Duodenal mucosa (tissue), 2 donors: ENCODE measurements at regions not wholly inside any gene's neighbourhood (a gene's known extent, or its start where the extent isn't known, plus 50 kb on each side); places are given as distances from the start of the nearest gene placed in this dataset.

Experiments used
- H3K27ac ChIP-seq: one replicate; pipeline ENCODE4 v1.7.0; 2013; ENCODE audit warnings: low read depth, low read length
- H3K27me3 ChIP-seq, 2 donors: one replicate each; pipeline ENCODE4 v1.7.0; 2013; ENCODE audit warnings: low read length in 2 of 2, control low read depth in 1 of 2; ENCODE audit not compliant: insufficient read depth in 2 of 2, control insufficient read depth in 1 of 2
- H3K36me3 ChIP-seq, 2 donors: one replicate each; pipeline ENCODE4 v1.7.0; 2013; ENCODE audit warnings: low read length in 2 of 2, control low read depth in 1 of 2; ENCODE audit not compliant: insufficient read depth in 2 of 2, control insufficient read depth in 1 of 2
- H3K4me1 ChIP-seq, 2 donors: one replicate each; pipeline ENCODE4 v1.7.0; 2013; ENCODE audit warnings: low read length in 2 of 2, control low read depth in 1 of 2; ENCODE audit not compliant: insufficient read depth in 2 of 2, control insufficient read depth in 1 of 2
- H3K4me3 ChIP-seq, 2 donors: one replicate each; pipeline ENCODE4 v1.7.0; 2013; ENCODE audit warnings: low read length in 2 of 2, low read depth in 1 of 2
- H3K9ac ChIP-seq, 2 donors: one replicate each; pipeline ENCODE4 v1.7.0; 2013; ENCODE audit warnings: low read length in 2 of 2, low read depth in 1 of 2
- H3K9me3 ChIP-seq, 2 donors: one replicate each; pipeline ENCODE4 v1.7.0; 2013; ENCODE audit warnings: low read length in 2 of 2, control low read depth in 1 of 2; ENCODE audit not compliant: control insufficient read depth in 1 of 2

- H3K27me3 ChIP-seq: no peaks in the 10 kb centered on the region
- no peaks in the 10 kb centered on the region for H3K36me3 ChIP-seq
- no peak overlapping the region for H3K27ac ChIP-seq
- H3K4me3 ChIP-seq: no peak overlapping the region
- H3K4me1 ChIP-seq: peaks cover 12% of the 10 kb centered on the region in 2 donors
- H3K9ac ChIP-seq: no peak overlapping the region
- H3K9me3 ChIP-seq: no peaks in the 10 kb centered on the region
Observed at GRCh38 chr2:60377825-60378224, 175.6 kb downstream of the BCL11A start.

GRCh38 chr2:60376252-60376651 lies 177.2 kb downstream of the BCL11A start:
- Histone ChIP-seq H3K4me1 (peaks cover 12% of the 10 kb centered on the region in 2 donors), H3K9me3 (no peaks in the 10 kb centered on the region), H3K27ac (no peak overlapping the region), H3K9ac (no peak overlapping the region), H3K36me3 (no peaks in the 10 kb centered on the region), H3K4me3 (no peak overlapping the region), H3K27me3 (no peaks in the 10 kb centered on the region)

- no peak overlapping the region for H3K4me3 ChIP-seq
- no peaks in the 10 kb centered on the region for H3K36me3 ChIP-seq
- no peaks in the 10 kb centered on the region for H3K27me3 ChIP-seq
- no peaks in the 10 kb centered on the region for H3K4me1 ChIP-seq
- H3K9me3 ChIP-seq: no peaks in the 10 kb centered on the region
- no peak overlapping the region for H3K27ac ChIP-seq
- H3K9ac ChIP-seq: no peak overlapping the region
Observed at GRCh38 chr2:60371681-60372080, 181.8 kb downstream of the BCL11A start.

GRCh38 chr2:60371219-60371618 lies 182.2 kb downstream of the BCL11A start:
- no peak overlapping the region for H3K9ac ChIP-seq
- H3K27ac ChIP-seq: no peak overlapping the region
- H3K36me3 ChIP-seq: no peaks in the 10 kb centered on the region
- H3K27me3 ChIP-seq: no peaks in the 10 kb centered on the region
- H3K4me1 ChIP-seq: no peaks in the 10 kb centered on the region
- no peak overlapping the region for H3K4me3 ChIP-seq
- H3K9me3 ChIP-seq: no peaks in the 10 kb centered on the region

GRCh38 chr2:60370814-60371213 lies 182.6 kb downstream of the BCL11A start:
- no peaks in the 10 kb centered on the region for H3K9me3 ChIP-seq

GRCh38 chr2:60368456-60368855 lies 185.0 kb downstream of the BCL11A start:
- H3K27me3 ChIP-seq: no peaks in the 10 kb centered on the region
- no peak overlapping the region for H3K4me3 ChIP-seq
- H3K4me1 ChIP-seq: no peaks in the 10 kb centered on the region
- no peaks in the 10 kb centered on the region for H3K9me3 ChIP-seq
- no peak overlapping the region for H3K27ac ChIP-seq
- no peaks in the 10 kb centered on the region for H3K36me3 ChIP-seq
- H3K9ac ChIP-seq: no peak overlapping the region

More at GRCh38 chr2:60370814-60371213, 182.6 kb downstream of the BCL11A start:
- H3K4me3 ChIP-seq: no peak overlapping the region
- H3K36me3 ChIP-seq: no peaks in the 10 kb centered on the region
- no peaks in the 10 kb centered on the region for H3K4me1 ChIP-seq
- H3K9ac ChIP-seq: no peak overlapping the region
- H3K27me3 ChIP-seq: no peaks in the 10 kb centered on the region
- no peak overlapping the region for H3K27ac ChIP-seq

- Histone ChIP-seq H3K36me3 (no peaks in the 10 kb centered on the region), H3K27ac (no peak overlapping the region), H3K9ac (no peak overlapping the region), H3K4me1 (no peaks in the 10 kb centered on the region), H3K4me3 (no peak overlapping the region), H3K27me3 (no peaks in the 10 kb centered on the region), H3K9me3 (no peaks in the 10 kb centered on the region)
Observed at GRCh38 chr2:60366135-60366712, 187.2 kb downstream of the BCL11A start.

- no peaks in the 10 kb centered on the region for H3K9me3 ChIP-seq
- H3K4me1 ChIP-seq: no peaks in the 10 kb centered on the region
- no peak overlapping the region for H3K9ac ChIP-seq
- no peaks in the 10 kb centered on the region for H3K27me3 ChIP-seq
- no peak overlapping the region for H3K27ac ChIP-seq
- no peak overlapping the region for H3K4me3 ChIP-seq
- no peaks in the 10 kb centered on the region for H3K36me3 ChIP-seq
Observed at GRCh38 chr2:60365556-60365955, 187.9 kb downstream of the BCL11A start.

- H3K4me1 ChIP-seq: no peaks in the 10 kb centered on the region
- no peak overlapping the region for H3K27ac ChIP-seq
- no peak overlapping the region for H3K4me3 ChIP-seq
- no peaks in the 10 kb centered on the region for H3K36me3 ChIP-seq
- H3K9me3 ChIP-seq: no peaks in the 10 kb centered on the region
- no peaks in the 10 kb centered on the region for H3K27me3 ChIP-seq
- H3K9ac ChIP-seq: no peak overlapping the region
Observed at GRCh38 chr2:60364491-60364890, 189.0 kb downstream of the BCL11A start.

- no peak overlapping the region for H3K27ac ChIP-seq
- no peaks in the 10 kb centered on the region for H3K27me3 ChIP-seq
- no peaks in the 10 kb centered on the region for H3K36me3 ChIP-seq
- no peaks in the 10 kb centered on the region for H3K9me3 ChIP-seq
- H3K4me1 ChIP-seq: no peaks in the 10 kb centered on the region
- no peak overlapping the region for H3K4me3 ChIP-seq
- H3K9ac ChIP-seq: no peak overlapping the region
Observed at GRCh38 chr2:60361498-60361897, 192.0 kb downstream of the BCL11A start.

- Histone ChIP-seq H3K4me1 (peaks cover 2 to 7% of the 10 kb centered on the region in 2 donors), H3K4me3 (no peak overlapping the region), H3K9me3 (no peaks in the 10 kb centered on the region), H3K27ac (no peak overlapping the region), H3K36me3 (no peaks in the 10 kb centered on the region), H3K27me3 (no peaks in the 10 kb centered on the region), H3K9ac (no peak overlapping the region)
Observed at GRCh38 chr2:60359569-60359968, 193.9 kb downstream of the BCL11A start.
